Uterus (tissue), 3 donors: ENCODE measurements at regions not wholly inside any gene's neighbourhood (a gene's known extent, or its start where the extent isn't known, plus 50 kb on each side); places are given as distances from the start of the nearest gene placed in this dataset.

ENCODE experiments used
- DNase-seq, 2 donors: peaks; one replicate each; pipeline ENCODE4 v3.0.0-alpha.2; 2019 to 2020
- H3K27ac ChIP-seq, 2 donors: fragments of 200-600 bp; sonication (generic); 1 replicate in 1 of 2; 2 replicates in 1 of 2; pipeline ENCODE4 v1.5.1; 2016 to 2018
- H3K27me3 ChIP-seq, 2 donors: fragments of 200-600 bp; sonication (generic); one replicate each; pipeline ENCODE4 v1.5.1; 2018 to 2019; ENCODE audit warnings: control low read depth in 1 of 2
- H3K36me3 ChIP-seq, 2 donors: fragments of 200-600 bp; sonication (generic); one replicate each; pipeline ENCODE4 v1.5.1; 2019; ENCODE audit warnings: control low read depth in 1 of 2
- H3K4me1 ChIP-seq, 2 donors: fragments of 200-600 bp; sonication (generic); one replicate each; pipeline ENCODE4 v1.5.1; 2018 to 2019; ENCODE audit warnings: control low read depth in 1 of 2
- H3K4me3 ChIP-seq, 2 donors: fragments of 200-600 bp; sonication (generic); 1 replicate in 1 of 2; 2 replicates in 1 of 2; pipeline ENCODE4 v1.5.1; 2018 to 2019; ENCODE audit warnings: mild to moderate bottlenecking in 1 of 2
- H3K9me3 ChIP-seq, 2 donors: fragments of 200-600 bp; sonication (generic); one replicate each; pipeline ENCODE4 v1.5.1; 2019; ENCODE audit warnings: control low read depth in 1 of 2
- CTCF ChIP-seq, 4 experiments: fragments of 200-600 bp in 2 of 4; fragments of 450-650 bp in 2 of 4; sonication (generic) in 2 of 4; IDR thresholded peaks; one replicate each; pipeline ENCODE4 v1.5.1; 2016 to 2019; ENCODE audit warnings: antibody characterized with exemption in 4 of 4, mild to moderate bottlenecking in 2 of 4, moderate library complexity in 1 of 4
- POLR2A ChIP-seq, 2 donors: fragments of 450-650 bp; IDR thresholded peaks; one replicate each; pipeline ENCODE4 v1.6.1; 2016; ENCODE audit warnings: antibody characterized with exemption in 2 of 2, mild to moderate bottlenecking in 1 of 2, moderate library complexity in 1 of 2
- intact Hi-C: fragments of 100-400 bp; cut with DNase I; formaldehyde crosslinking; loops from one replicate; pipeline ENCODE4 v1.15.1; 2023; ENCODE audit warnings: low total_unique reads
- donor health status: DM: yes; HTN: yes; CAD: no.

GRCh38 chr16:80341263-80341662, 199.5 kb upstream of the DYNLRB2 start:
- no peak for TF ChIP-seq CTCF (IDR thresholded peaks at IDR 0.05)
- no peak for TF ChIP-seq POLR2A (IDR thresholded peaks at IDR 0.05)
- DNase-seq = no peak
- no peaks in the 10 kb centered on the region for H3K9me3 ChIP-seq

GRCh38 chr16:80337786-80338185, 203.0 kb upstream of the DYNLRB2 start:
- TF ChIP-seq CTCF (IDR thresholded peaks at IDR 0.05) = no peak
- no peak for TF ChIP-seq POLR2A (IDR thresholded peaks at IDR 0.05)

More at GRCh38 chr16:80341263-80341662, 199.5 kb upstream of the DYNLRB2 start:
- H3K4me3 ChIP-seq = no peak overlapping the region
- H3K27me3 ChIP-seq = no peaks in the 10 kb centered on the region
- H3K4me1 ChIP-seq = no peaks in the 10 kb centered on the region
- H3K36me3 ChIP-seq = no peaks in the 10 kb centered on the region
- intact Hi-C loops = no loop called here
- H3K27ac ChIP-seq = no peak overlapping the region

GRCh38 chr16:80330803-80331202, 210.0 kb upstream of the DYNLRB2 start:
- Histone ChIP-seq H3K4me1 (no peaks in the 10 kb centered on the region), H3K27ac (no peak overlapping the region), H3K9me3 (no peaks in the 10 kb centered on the region), H3K27me3 (no peaks in the 10 kb centered on the region), H3K4me3 (no peak overlapping the region), H3K36me3 (no peaks in the 10 kb centered on the region)
- DNase-seq = no peak
- TF ChIP-seq POLR2A (IDR thresholded peaks at IDR 0.05) = no peak
- TF ChIP-seq CTCF (IDR thresholded peaks at IDR 0.05) = no peak
- intact Hi-C loops = no loop called here

More at GRCh38 chr16:80337786-80338185, 203.0 kb upstream of the DYNLRB2 start:
- H3K4me3 ChIP-seq = no peak overlapping the region
- H3K27me3 ChIP-seq = no peaks in the 10 kb centered on the region
- no peak overlapping the region for H3K27ac ChIP-seq
- H3K9me3 ChIP-seq = no peaks in the 10 kb centered on the region
- intact Hi-C loops = no loop called here
- H3K4me1 ChIP-seq = no peaks in the 10 kb centered on the region
- DNase-seq = no peak
- no peaks in the 10 kb centered on the region for H3K36me3 ChIP-seq

GRCh38 chr16:80330150-80330549, 210.6 kb upstream of the DYNLRB2 start:
- Histone ChIP-seq H3K9me3 (no peaks in the 10 kb centered on the region), H3K36me3 (no peaks in the 10 kb centered on the region), H3K27me3 (no peaks in the 10 kb centered on the region), H3K4me3 (no peak overlapping the region), H3K27ac (no peak overlapping the region), H3K4me1 (no peaks in the 10 kb centered on the region)
- TF ChIP-seq POLR2A (IDR thresholded peaks at IDR 0.05) = no peak
- TF ChIP-seq CTCF (IDR thresholded peaks at IDR 0.05) = no peak
- DNase-seq = no peak
- intact Hi-C loops = no loop called here

GRCh38 chr16:80327740-80328139, 213.1 kb upstream of the DYNLRB2 start:
- no peaks in the 10 kb centered on the region for H3K4me1 ChIP-seq
- H3K4me3 ChIP-seq = no peak overlapping the region
- no peaks in the 10 kb centered on the region for H3K36me3 ChIP-seq
- TF ChIP-seq POLR2A (IDR thresholded peaks at IDR 0.05) (no peak), CTCF (IDR thresholded peaks at IDR 0.05) (no peak)
- H3K27ac ChIP-seq = no peak overlapping the region
- no peaks in the 10 kb centered on the region for H3K27me3 ChIP-seq
- no peak for DNase-seq
- intact Hi-C loops = no loop called here
- H3K9me3 ChIP-seq = no peaks in the 10 kb centered on the region
